DOHH2 (cell line): ENCODE measurements at regions not wholly inside any gene's neighbourhood (a gene's known extent, or its start where the extent isn't known, plus 50 kb on each side); places are given as distances from the start of the nearest gene placed in this dataset.
"Not testable (repeated sequence)": the region's sequence is repeated elsewhere in the genome, so short reads cannot be mapped to it uniquely, and the experiment has no call there.

Experiments
- H3F3A ChIP-seq: fragments of 200-600 bp; sonication (generic), shearing (Covaris generic); 2 replicates; pipeline ENCODE4 v1.6.0; 2016; ENCODE audit warnings: antibody characterized with exemption, mild to moderate bottlenecking; ENCODE audit not compliant: control insufficient read depth, insufficient read depth
- H3K27ac ChIP-seq: fragments of 200-600 bp; sonication (generic); 2 replicates; pipeline ENCODE4 v1.5.1; 2014; ENCODE audit warnings: low read depth, mild to moderate bottlenecking, low read length, moderate library complexity
- H3K27me3 ChIP-seq: fragments of 200-600 bp; sonication (generic); 2 replicates; pipeline ENCODE4 v1.6.1; 2014; ENCODE audit warnings: mild to moderate bottlenecking, low read length, mixed read lengths; ENCODE audit not compliant: control insufficient read depth
- H3K36me3 ChIP-seq: fragments of 200-600 bp; sonication (generic); 2 replicates; pipeline ENCODE4 v1.6.1; 2014; ENCODE audit warnings: mild to moderate bottlenecking, low read length, moderate library complexity, mixed read lengths; ENCODE audit not compliant: control insufficient read depth
- H3K4me1 ChIP-seq: fragments of 200-600 bp; sonication (generic); 2 replicates; pipeline ENCODE4 v1.6.1; 2014; ENCODE audit warnings: mild to moderate bottlenecking, low read length, mixed read lengths; ENCODE audit not compliant: control insufficient read depth
- H3K4me2 ChIP-seq: fragments of 200-600 bp; sonication (generic); 2 replicates; pipeline ENCODE4 v1.6.0; 2014; ENCODE audit warnings: mild to moderate bottlenecking, low read length, moderate library complexity
- H3K4me3 ChIP-seq: fragments of 200-600 bp; sonication (generic); 2 replicates; pipeline ENCODE4 v1.5.1; 2014; ENCODE audit warnings: mild to moderate bottlenecking, low read length, mixed read lengths
- H3K79me2 ChIP-seq: fragments of 200-600 bp; sonication (generic); 2 replicates; pipeline ENCODE4 v1.6.1; 2014; ENCODE audit warnings: mild to moderate bottlenecking, low read length, mixed read lengths; ENCODE audit not compliant: control insufficient read depth
- H3K9me2 ChIP-seq: fragments of 200-600 bp; sonication (generic); replicated peaks from 2 replicates; pipeline ENCODE4 v1.6.1; 2014; ENCODE audit warnings: mild to moderate bottlenecking, low read length, mixed read lengths; ENCODE audit not compliant: control insufficient read depth
- H3K9me3 ChIP-seq: fragments of 200-600 bp; sonication (generic); 2 replicates; pipeline ENCODE4 v1.6.1; 2014; ENCODE audit warnings: antibody characterized with exemption, low read length, mixed read lengths; ENCODE audit not compliant: control insufficient read depth, insufficient read depth
- H4K20me1 ChIP-seq: fragments of 200-600 bp; sonication (generic); 2 replicates; pipeline ENCODE4 v1.6.0; 2014; ENCODE audit warnings: low read depth, mild to moderate bottlenecking, antibody characterized with exemption, low read length, moderate library complexity; ENCODE audit not compliant: control insufficient read depth, insufficient read depth
- CTCF ChIP-seq: fragments of 200-600 bp; sonication (generic); IDR thresholded peaks from one replicate; pipeline ENCODE4 v1.5.1; 2014; ENCODE audit warnings: antibody characterized with exemption, mild to moderate bottlenecking, low read depth, low read length; ENCODE audit not compliant: poor library complexity, severe bottlenecking
- EZH2phosphoT487 ChIP-seq: fragments of 200-600 bp; sonication (generic); IDR thresholded peaks from 2 replicates; pipeline ENCODE4 v1.6.1; 2017; ENCODE audit warnings: borderline replicate concordance, mild to moderate bottlenecking, antibody characterized with exemption, low read length, moderate library complexity, mixed read lengths

DNA sequence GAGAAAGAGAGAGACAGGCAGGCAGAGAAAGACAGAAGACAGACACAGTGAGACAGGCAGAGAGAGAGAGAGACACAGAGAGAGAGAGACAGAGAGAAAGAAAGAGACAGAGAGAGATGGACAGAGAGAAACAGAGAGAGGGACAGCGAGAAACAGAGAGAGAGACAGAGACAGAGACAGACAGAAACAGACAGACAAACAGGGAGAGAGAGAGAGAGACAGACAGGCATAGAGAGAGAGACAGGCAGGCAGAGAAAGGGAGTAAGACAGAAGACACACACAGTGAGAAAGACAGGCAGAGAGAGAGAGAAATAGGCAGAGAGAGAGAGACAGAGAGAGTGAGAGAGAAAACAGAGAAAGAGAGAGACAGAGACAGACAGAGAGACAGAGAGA lies 105.3 kb upstream of the ANKRD30BL start:
- peak overlapping the region; percentile 67 for H3K4me2 ChIP-seq

GRCh38 chr2:132267498-132268283 lies 105.9 kb upstream of the ANKRD30BL start:
- not testable (repeated sequence) for H3F3A ChIP-seq, H4K20me1 ChIP-seq, H3K9me2 ChIP-seq, H3K79me2 ChIP-seq, H3K27me3 ChIP-seq, H3K9me3 ChIP-seq, H3K36me3 ChIP-seq
- Histone ChIP-seq H3K4me1 (peaks cover 48% of the 10 kb centered on the region), H3K27ac (peak overlapping the region; percentile 47), H3K4me3 (peak overlapping the region; percentile 53), H3K4me2 (peak overlapping the region; percentile 67)

More for the DNA sequence above, 105.3 kb upstream of the ANKRD30BL start:
- Histone ChIP-seq H3K79me2 (no peaks in the 10 kb centered on the region), H3K4me1 (peaks cover 48% of the 10 kb centered on the region), H3K36me3 (no peaks in the 10 kb centered on the region), H3K27ac (peak overlapping the region; percentile 47), H4K20me1 (no peaks in the 10 kb centered on the region), H3K27me3 (no peaks in the 10 kb centered on the region), H3K9me3 (no peaks in the 10 kb centered on the region), H3K9me2 (no peaks in the 10 kb centered on the region), H3F3A (no peaks in the 10 kb centered on the region), H3K4me3 (peak overlapping the region; percentile 53)
- TF ChIP-seq EZH2phosphoT487, result no peak
- no peak for TF ChIP-seq CTCF

DNA sequence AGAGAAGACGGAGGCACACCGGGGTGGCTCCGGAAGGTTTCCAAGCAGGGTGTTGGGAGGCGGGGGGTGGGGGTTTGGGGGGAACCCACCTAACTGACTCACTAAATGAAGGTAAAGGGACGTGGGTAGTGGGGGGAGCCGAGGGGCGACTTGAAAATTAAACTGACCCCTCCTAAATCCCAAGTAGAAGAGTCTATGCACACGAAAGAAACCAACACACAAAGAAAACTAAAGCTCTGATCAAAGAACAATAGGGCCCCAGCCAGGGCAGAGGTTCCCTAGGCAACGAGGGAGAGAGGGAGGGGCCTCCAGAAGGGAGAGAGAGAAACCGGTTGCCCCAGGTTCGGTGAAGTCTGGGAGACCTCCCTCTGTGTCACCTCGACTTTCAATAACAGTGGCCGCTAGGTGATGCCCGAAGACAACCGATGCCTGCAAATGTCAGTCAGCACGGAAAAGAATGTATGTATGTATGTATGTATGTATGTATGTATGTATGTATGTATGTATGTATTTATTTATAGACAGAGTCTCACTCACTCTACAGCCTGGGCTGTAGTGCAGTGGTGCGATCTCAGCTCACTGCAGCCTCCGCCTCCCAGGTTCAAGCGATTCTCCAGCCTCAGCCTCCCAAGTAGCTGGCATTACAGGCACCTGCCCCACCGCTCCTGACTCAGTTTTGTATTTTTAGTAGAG lies 106.7 kb upstream of the ANKRD30BL start:
- peaks cover 48% of the 10 kb centered on the region for H3K4me1 ChIP-seq
- not testable (repeated sequence) for H3K27me3 ChIP-seq, H3K79me2 ChIP-seq, H3K36me3 ChIP-seq, H3K9me3 ChIP-seq, H4K20me1 ChIP-seq, H3F3A ChIP-seq, H3K9me2 ChIP-seq
- H3K27ac ChIP-seq, result peak overlapping the region; percentile 47
- H3K4me3 ChIP-seq, result peak overlapping the region; percentile 53
- peak; percentile 61 for TF ChIP-seq CTCF
- peak overlapping the region; percentile 67 for H3K4me2 ChIP-seq

DNA sequence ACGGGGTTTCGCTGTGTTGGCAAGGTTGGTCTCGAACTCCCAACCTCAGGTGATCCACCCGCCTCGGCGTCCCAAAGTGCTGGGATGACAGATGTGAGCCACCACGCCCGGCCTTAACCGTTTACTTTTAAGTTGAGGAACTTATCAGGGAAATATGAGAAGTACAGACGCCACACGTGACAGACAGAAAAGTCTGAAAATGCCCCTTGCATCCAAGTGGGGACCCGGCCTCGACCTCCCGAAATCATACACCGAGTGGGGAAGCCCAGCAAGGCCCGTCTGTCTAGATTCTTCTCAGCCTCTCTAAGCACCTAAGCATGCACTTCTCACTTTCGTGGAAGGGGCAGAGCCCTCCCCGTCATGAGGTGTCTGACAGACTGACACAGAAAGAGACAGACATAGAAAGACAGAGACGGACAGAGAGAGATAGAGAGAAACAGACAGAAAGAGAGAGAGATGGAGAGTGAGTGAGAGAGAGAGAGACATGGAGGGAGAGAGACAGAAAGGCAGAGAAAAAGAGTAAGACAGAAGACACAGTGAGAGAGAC lies 107.3 kb upstream of the ANKRD30BL start:
- Histone ChIP-seq H3K9me3 (no peaks in the 10 kb centered on the region), H3K4me3 (no peak overlapping the region), H3K27me3 (no peaks in the 10 kb centered on the region), H4K20me1 (no peaks in the 10 kb centered on the region), H3K27ac (no peak overlapping the region), H3K4me1 (peaks cover 48% of the 10 kb centered on the region), H3K9me2 (no peaks in the 10 kb centered on the region), H3K79me2 (no peaks in the 10 kb centered on the region), H3F3A (no peaks in the 10 kb centered on the region), H3K4me2 (peak overlapping the region; percentile 67; the same call in 1 of the 2 replicates), H3K36me3 (no peaks in the 10 kb centered on the region)
- TF ChIP-seq CTCF, result no peak
